H1 (cell line): ENCODE measurements at regions not wholly inside any gene's neighbourhood (a gene's known extent, or its start where the extent isn't known, plus 50 kb on each side); places are given as distances from the start of the nearest gene placed in this dataset.

Experiments used
- CTCF ChIA-PET: fragments of 300-600 bp; sonication (Branson Sonifier 250); formaldehyde crosslinking; loops from one replicate; lab custom pipeline; 2021; ENCODE audit not compliant: partially characterized antibody; lab: Charles Lee
- POLR2A ChIA-PET: fragments of 300-600 bp; sonication (Branson Sonifier 250); formaldehyde crosslinking; loops from one replicate; lab custom pipeline; 2021; ENCODE audit warnings: inconsistent platforms; ENCODE audit not compliant: partially characterized antibody; lab: Charles Lee
- DNase-seq, 2 experiments: peaks; one replicate each; pipeline versions ENCODE4 v3.0.0 to v3.0.0-alpha.2; 2010 to 2022; ENCODE audit warnings: low spot score in 2 of 2, low read depth in 1 of 2, mixed read lengths in 1 of 2
- FAIRE-seq: peaks from 2 replicates; lab custom pipeline; 2011; peaks lifted over from hg19 to GRCh38; lab: Jason Lieb, UNC
- H2AFZ ChIP-seq: 2 replicates; pipeline ENCODE4 v1.8.1; 2012; ENCODE audit warnings: low read length, inconsistent platforms
- H2AK5ac ChIP-seq: 2 replicates; pipeline ENCODE4 v1.6.1; 2013; ENCODE audit warnings: low read depth, low read length
- H2BK120ac ChIP-seq: replicated peaks from 2 replicates; pipeline ENCODE3; 2013; ENCODE audit warnings: low read depth, low read length, inconsistent platforms
- H2BK12ac ChIP-seq: 2 replicates; pipeline ENCODE4 v1.6.1; 2013; ENCODE audit warnings: low read depth, low read length
- H2BK15ac ChIP-seq: 2 replicates; pipeline ENCODE4 v1.6.1; 2013; ENCODE audit warnings: low read length
- H2BK20ac ChIP-seq: 2 replicates; pipeline ENCODE4 v1.6.1; 2013; ENCODE audit warnings: low read length
- H2BK5ac ChIP-seq: 2 replicates; pipeline ENCODE4 v1.6.1; 2013; ENCODE audit warnings: low read depth, low read length
- H3K14ac ChIP-seq: 2 replicates; pipeline ENCODE4 v1.6.1; 2013; ENCODE audit warnings: inconsistent platforms; ENCODE audit not compliant: insufficient read length
- H3K18ac ChIP-seq: 2 replicates; pipeline ENCODE4 v1.6.1; 2013; ENCODE audit warnings: low read length; ENCODE audit errors: extremely low read depth
- H3K23ac ChIP-seq: 2 replicates; pipeline ENCODE4 v1.6.1; 2013; ENCODE audit warnings: inconsistent platforms; ENCODE audit not compliant: insufficient read length
- H3K23me2 ChIP-seq: 2 replicates; pipeline ENCODE4 v1.6.1; 2013; ENCODE audit warnings: low read depth, low read length
- H3K27ac ChIP-seq: 2 replicates; pipeline ENCODE4 v1.6.1; 2011; ENCODE audit warnings: low read depth, low read length, inconsistent platforms
- H3K27me3 ChIP-seq, 4 experiments: replicated peaks in 1 of 4; 1 replicate in 1 of 4; 2 replicates in 3 of 4; pipeline versions ENCODE4 v1.6.1 to v1.8.1; 2011 to 2013; ENCODE audit warnings: low read length in 3 of 4, mild to moderate bottlenecking in 3 of 4, inconsistent platforms in 2 of 4, mixed read lengths in 2 of 4, moderate library complexity in 1 of 4; ENCODE audit not compliant: control insufficient read depth in 3 of 4, insufficient read depth in 3 of 4; ENCODE audit errors: extremely low read depth in 1 of 4
- H3K36me3 ChIP-seq, 4 experiments: 2 replicates each; pipeline versions ENCODE4 v1.6.1 to v1.8.1; 2011 to 2013; ENCODE audit warnings: mild to moderate bottlenecking in 4 of 4, low read length in 3 of 4, moderate library complexity in 2 of 4, control low read depth in 1 of 4, inconsistent platforms in 1 of 4; ENCODE audit not compliant: insufficient read depth in 4 of 4, control insufficient read depth in 2 of 4
- H3K4ac ChIP-seq: replicated peaks from 2 replicates; pipeline ENCODE3; 2013; ENCODE audit warnings: low read length, low read depth, mixed read lengths, inconsistent platforms; ENCODE audit not compliant: insufficient read length
- H3K4me1 ChIP-seq, 4 experiments: replicated peaks in 1 of 4; 1 replicate in 1 of 4; 2 replicates in 3 of 4; pipeline versions ENCODE4 v1.6.1 to v1.8.1; 2011 to 2013; ENCODE audit warnings: low read length in 3 of 4, inconsistent platforms in 2 of 4, mixed read lengths in 1 of 4; ENCODE audit not compliant: insufficient read depth in 4 of 4, control insufficient read depth in 3 of 4
- H3K4me2 ChIP-seq, 2 experiments: 2 replicates each; pipeline versions ENCODE4 v1.6.1 to v1.8.1; 2011 to 2013; ENCODE audit warnings: low read depth in 2 of 2, low read length in 2 of 2, control low read depth in 1 of 2, inconsistent platforms in 1 of 2, mild to moderate bottlenecking in 1 of 2; ENCODE audit not compliant: insufficient read depth in 1 of 2
- H3K4me3 ChIP-seq, 4 experiments: fragments of 200-600, 300-600 bp in 1 of 4; sonication (generic), shearing (Covaris generic), sonication (Bioruptor Twin) in 1 of 4; 2 replicates each; pipeline versions ENCODE4 v1.5.1 to v1.8.1; 2011 to 2016; ENCODE audit warnings: low read length in 4 of 4, low read depth in 3 of 4, control low read depth in 2 of 4, inconsistent platforms in 2 of 4, mild to moderate bottlenecking in 2 of 4, mixed read lengths in 1 of 4, moderate library complexity in 1 of 4; ENCODE audit not compliant: insufficient read depth in 2 of 4; ENCODE audit errors: extremely low read depth in 1 of 4
- H3K56ac ChIP-seq: replicated peaks from 2 replicates; pipeline ENCODE3; 2013; ENCODE audit warnings: low read depth, mild to moderate bottlenecking, mixed read lengths, low read length, inconsistent platforms; ENCODE audit not compliant: insufficient read length
- H3K79me1 ChIP-seq: 2 replicates; pipeline ENCODE4 v1.6.1; 2013; ENCODE audit warnings: low read depth, low read length, control low read depth
- H3K79me2 ChIP-seq, 2 experiments: 2 replicates each; pipeline versions ENCODE4 v1.6.1 to v1.8.1; 2012 to 2013; ENCODE audit warnings: low read length in 2 of 2, mild to moderate bottlenecking in 2 of 2, inconsistent platforms in 1 of 2; ENCODE audit not compliant: insufficient read depth in 2 of 2, control insufficient read depth in 1 of 2
- H3K9ac ChIP-seq, 4 experiments: replicated peaks in 1 of 4; 1 replicate in 1 of 4; 2 replicates in 3 of 4; pipeline versions ENCODE4 v1.6.1 to v1.8.1; 2011 to 2013; ENCODE audit warnings: low read depth in 3 of 4, low read length in 3 of 4, control low read depth in 2 of 4, mild to moderate bottlenecking in 2 of 4, moderate library complexity in 2 of 4, inconsistent platforms in 1 of 4; ENCODE audit errors: extremely low read depth in 1 of 4
- H3K9me3 ChIP-seq, 2 experiments: 2 replicates each; pipeline versions ENCODE4 v1.6.1 to v1.8.1; 2012 to 2013; ENCODE audit warnings: mild to moderate bottlenecking in 2 of 2, moderate library complexity in 2 of 2, control low read depth in 1 of 2, inconsistent platforms in 1 of 2, low read depth in 1 of 2, low read length in 1 of 2, mixed read lengths in 1 of 2; ENCODE audit not compliant: insufficient read depth in 2 of 2
- H4K20me1 ChIP-seq, 2 experiments: replicated peaks in 1 of 2; 2 replicates each; pipeline versions ENCODE3 to v1.8.1; 2011 to 2013; ENCODE audit warnings: inconsistent platforms in 2 of 2, low read length in 2 of 2, mild to moderate bottlenecking in 1 of 2; ENCODE audit not compliant: insufficient read depth in 2 of 2, control insufficient read depth in 1 of 2
- H4K5ac ChIP-seq: 2 replicates; pipeline ENCODE4 v1.6.1; 2013; ENCODE audit warnings: low read length, low read depth, mixed read lengths, inconsistent platforms; ENCODE audit not compliant: insufficient read length
- H4K8ac ChIP-seq: 2 replicates; pipeline ENCODE4 v1.8.0; 2013; ENCODE audit warnings: mild to moderate bottlenecking, moderate library complexity, low read length, inconsistent platforms; ENCODE audit not compliant: insufficient read depth; ENCODE audit errors: extremely low read depth
- H4K91ac ChIP-seq: replicated peaks from 2 replicates; pipeline ENCODE3; 2013; ENCODE audit warnings: low read length, mixed read lengths, inconsistent platforms; ENCODE audit not compliant: insufficient read length
- WGBS, 2 experiments: shearing (Covaris generic) in 1 of 2; methylation state at CpG; one replicate each; pipeline versions ENCODE4 v1.1.6 to v1.1.7; 2013 to 2015; ENCODE audit warnings: low lambda C conversion rate in 2 of 2, mixed read lengths in 2 of 2, inconsistent platforms in 1 of 2, low coverage in 1 of 2, missing lambda C conversion rate in 1 of 2; ENCODE audit not compliant: insufficient replicate concordance in 2 of 2, insufficient coverage in 1 of 2, insufficient read length in 1 of 2; ENCODE audit errors: extremely low coverage in 1 of 2, missing lambda C conversion rate in 1 of 2; 5-methylcytosine and 5-hydroxymethylcytosine counted together
- TF ChIP-seq, protein P1 (sequence below): fragments of 300-600 bp; sonication (generic); IDR thresholded peaks from 2 replicates; pipeline ENCODE4 v1.7.1; 2012; ENCODE audit warnings: low read length, moderate library complexity, mild to moderate bottlenecking, inconsistent platforms; ENCODE audit not compliant: insufficient replicate concordance

DNA sequence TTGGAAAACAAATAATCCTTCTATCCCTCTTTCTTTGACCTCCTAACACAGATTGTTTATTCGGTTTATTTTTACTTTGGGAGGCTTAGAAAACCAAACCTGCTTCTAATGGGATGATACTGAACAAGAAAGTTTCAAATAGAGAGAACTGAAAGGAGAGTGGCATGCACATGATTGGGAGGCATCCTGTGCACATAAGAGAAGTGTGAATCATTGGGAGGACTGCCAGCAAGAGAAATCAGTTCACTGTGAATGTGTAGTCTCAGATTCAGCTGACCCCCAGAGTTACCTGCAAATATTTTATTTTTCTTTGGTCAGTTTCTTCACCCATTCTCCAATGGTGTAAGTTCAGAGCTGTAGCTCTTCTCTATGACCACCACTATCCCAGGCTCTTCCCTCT, 1363.2 kb upstream of the ACVR2A start:
- Histone ChIP-seq H2BK120ac (no peak overlapping the region), H3K4ac (no peak overlapping the region), H3K23me2 (no peaks in the 10 kb centered on the region), H3K27ac (no peak overlapping the region), H3K79me2 (no peaks in the 10 kb centered on the region), H3K27me3 (no peaks in the 10 kb centered on the region), H2BK15ac (no peak overlapping the region), H3K18ac (no peak overlapping the region), H4K8ac (no peak overlapping the region), H3K9ac (no peak overlapping the region), H3K79me1 (no peaks in the 10 kb centered on the region), H2BK12ac (no peak overlapping the region), H3K56ac (no peak overlapping the region), H4K20me1 (no peaks in the 10 kb centered on the region), H2BK20ac (no peak overlapping the region), H3K4me1 (no peaks in the 10 kb centered on the region), H3K9me3 (no peaks in the 10 kb centered on the region), H4K91ac (no peak overlapping the region), H4K5ac (no peak overlapping the region), H2AK5ac (no peak overlapping the region), H2AFZ (no peak overlapping the region), H3K23ac (no peak overlapping the region), H3K14ac (no peak overlapping the region), H3K4me2 (no peak overlapping the region), H2BK5ac (no peak overlapping the region), H3K4me3 (no peak overlapping the region), H3K36me3 (no peaks in the 10 kb centered on the region)
- ChIA-PET POLR2A (no interaction called here), CTCF (no interaction called here)
- no peak for FAIRE-seq
- no peak for DNase-seq
- WGBS, 2 experiments = 92% methylated on average over 1 of the region's 1 CpG; no CpG with 5 or more reads in 1 of the 2 experiments
- TF ChIP-seq, protein P1, sequence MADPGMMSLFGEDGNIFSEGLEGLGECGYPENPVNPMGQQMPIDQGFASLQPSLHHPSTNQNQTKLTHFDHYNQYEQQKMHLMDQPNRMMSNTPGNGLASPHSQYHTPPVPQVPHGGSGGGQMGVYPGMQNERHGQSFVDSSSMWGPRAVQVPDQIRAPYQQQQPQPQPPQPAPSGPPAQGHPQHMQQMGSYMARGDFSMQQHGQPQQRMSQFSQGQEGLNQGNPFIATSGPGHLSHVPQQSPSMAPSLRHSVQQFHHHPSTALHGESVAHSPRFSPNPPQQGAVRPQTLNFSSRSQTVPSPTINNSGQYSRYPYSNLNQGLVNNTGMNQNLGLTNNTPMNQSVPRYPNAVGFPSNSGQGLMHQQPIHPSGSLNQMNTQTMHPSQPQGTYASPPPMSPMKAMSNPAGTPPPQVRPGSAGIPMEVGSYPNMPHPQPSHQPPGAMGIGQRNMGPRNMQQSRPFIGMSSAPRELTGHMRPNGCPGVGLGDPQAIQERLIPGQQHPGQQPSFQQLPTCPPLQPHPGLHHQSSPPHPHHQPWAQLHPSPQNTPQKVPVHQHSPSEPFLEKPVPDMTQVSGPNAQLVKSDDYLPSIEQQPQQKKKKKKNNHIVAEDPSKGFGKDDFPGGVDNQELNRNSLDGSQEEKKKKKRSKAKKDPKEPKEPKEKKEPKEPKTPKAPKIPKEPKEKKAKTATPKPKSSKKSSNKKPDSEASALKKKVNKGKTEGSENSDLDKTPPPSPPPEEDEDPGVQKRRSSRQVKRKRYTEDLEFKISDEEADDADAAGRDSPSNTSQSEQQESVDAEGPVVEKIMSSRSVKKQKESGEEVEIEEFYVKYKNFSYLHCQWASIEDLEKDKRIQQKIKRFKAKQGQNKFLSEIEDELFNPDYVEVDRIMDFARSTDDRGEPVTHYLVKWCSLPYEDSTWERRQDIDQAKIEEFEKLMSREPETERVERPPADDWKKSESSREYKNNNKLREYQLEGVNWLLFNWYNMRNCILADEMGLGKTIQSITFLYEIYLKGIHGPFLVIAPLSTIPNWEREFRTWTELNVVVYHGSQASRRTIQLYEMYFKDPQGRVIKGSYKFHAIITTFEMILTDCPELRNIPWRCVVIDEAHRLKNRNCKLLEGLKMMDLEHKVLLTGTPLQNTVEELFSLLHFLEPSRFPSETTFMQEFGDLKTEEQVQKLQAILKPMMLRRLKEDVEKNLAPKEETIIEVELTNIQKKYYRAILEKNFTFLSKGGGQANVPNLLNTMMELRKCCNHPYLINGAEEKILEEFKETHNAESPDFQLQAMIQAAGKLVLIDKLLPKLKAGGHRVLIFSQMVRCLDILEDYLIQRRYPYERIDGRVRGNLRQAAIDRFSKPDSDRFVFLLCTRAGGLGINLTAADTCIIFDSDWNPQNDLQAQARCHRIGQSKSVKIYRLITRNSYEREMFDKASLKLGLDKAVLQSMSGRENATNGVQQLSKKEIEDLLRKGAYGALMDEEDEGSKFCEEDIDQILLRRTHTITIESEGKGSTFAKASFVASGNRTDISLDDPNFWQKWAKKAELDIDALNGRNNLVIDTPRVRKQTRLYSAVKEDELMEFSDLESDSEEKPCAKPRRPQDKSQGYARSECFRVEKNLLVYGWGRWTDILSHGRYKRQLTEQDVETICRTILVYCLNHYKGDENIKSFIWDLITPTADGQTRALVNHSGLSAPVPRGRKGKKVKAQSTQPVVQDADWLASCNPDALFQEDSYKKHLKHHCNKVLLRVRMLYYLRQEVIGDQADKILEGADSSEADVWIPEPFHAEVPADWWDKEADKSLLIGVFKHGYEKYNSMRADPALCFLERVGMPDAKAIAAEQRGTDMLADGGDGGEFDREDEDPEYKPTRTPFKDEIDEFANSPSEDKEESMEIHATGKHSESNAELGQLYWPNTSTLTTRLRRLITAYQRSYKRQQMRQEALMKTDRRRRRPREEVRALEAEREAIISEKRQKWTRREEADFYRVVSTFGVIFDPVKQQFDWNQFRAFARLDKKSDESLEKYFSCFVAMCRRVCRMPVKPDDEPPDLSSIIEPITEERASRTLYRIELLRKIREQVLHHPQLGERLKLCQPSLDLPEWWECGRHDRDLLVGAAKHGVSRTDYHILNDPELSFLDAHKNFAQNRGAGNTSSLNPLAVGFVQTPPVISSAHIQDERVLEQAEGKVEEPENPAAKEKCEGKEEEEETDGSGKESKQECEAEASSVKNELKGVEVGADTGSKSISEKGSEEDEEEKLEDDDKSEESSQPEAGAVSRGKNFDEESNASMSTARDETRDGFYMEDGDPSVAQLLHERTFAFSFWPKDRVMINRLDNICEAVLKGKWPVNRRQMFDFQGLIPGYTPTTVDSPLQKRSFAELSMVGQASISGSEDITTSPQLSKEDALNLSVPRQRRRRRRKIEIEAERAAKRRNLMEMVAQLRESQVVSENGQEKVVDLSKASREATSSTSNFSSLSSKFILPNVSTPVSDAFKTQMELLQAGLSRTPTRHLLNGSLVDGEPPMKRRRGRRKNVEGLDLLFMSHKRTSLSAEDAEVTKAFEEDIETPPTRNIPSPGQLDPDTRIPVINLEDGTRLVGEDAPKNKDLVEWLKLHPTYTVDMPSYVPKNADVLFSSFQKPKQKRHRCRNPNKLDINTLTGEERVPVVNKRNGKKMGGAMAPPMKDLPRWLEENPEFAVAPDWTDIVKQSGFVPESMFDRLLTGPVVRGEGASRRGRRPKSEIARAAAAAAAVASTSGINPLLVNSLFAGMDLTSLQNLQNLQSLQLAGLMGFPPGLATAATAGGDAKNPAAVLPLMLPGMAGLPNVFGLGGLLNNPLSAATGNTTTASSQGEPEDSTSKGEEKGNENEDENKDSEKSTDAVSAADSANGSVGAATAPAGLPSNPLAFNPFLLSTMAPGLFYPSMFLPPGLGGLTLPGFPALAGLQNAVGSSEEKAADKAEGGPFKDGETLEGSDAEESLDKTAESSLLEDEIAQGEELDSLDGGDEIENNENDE = no peak
